ENCODE measurements at regions not wholly inside any gene's neighbourhood (a gene's known extent, or its start where the extent isn't known, plus 50 kb on each side); places are given as distances from the start of the nearest gene placed in this dataset.

DNA sequence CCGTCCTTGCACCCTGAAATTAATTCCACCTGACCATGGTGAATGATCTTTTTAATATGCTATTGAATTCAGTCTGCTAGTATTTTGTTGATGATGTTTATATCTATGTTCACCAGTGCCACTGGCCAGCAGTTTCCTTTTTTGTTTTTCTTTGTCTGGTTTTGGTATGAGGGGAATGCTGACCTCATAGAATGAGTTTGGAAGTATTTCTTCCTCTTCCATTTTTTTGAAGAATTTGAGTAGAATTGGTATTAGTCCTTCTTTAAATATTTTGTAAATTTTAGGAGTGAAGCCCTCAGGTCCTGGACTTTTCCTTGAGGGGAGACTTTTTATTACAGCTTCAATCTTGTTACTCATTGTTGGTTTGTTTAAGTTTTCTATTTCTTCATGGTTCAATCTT lies 231.6 kb downstream of the MRPL39 start:
- no peak for DNase-seq (ENCODE audit: low read depth)

DNA sequence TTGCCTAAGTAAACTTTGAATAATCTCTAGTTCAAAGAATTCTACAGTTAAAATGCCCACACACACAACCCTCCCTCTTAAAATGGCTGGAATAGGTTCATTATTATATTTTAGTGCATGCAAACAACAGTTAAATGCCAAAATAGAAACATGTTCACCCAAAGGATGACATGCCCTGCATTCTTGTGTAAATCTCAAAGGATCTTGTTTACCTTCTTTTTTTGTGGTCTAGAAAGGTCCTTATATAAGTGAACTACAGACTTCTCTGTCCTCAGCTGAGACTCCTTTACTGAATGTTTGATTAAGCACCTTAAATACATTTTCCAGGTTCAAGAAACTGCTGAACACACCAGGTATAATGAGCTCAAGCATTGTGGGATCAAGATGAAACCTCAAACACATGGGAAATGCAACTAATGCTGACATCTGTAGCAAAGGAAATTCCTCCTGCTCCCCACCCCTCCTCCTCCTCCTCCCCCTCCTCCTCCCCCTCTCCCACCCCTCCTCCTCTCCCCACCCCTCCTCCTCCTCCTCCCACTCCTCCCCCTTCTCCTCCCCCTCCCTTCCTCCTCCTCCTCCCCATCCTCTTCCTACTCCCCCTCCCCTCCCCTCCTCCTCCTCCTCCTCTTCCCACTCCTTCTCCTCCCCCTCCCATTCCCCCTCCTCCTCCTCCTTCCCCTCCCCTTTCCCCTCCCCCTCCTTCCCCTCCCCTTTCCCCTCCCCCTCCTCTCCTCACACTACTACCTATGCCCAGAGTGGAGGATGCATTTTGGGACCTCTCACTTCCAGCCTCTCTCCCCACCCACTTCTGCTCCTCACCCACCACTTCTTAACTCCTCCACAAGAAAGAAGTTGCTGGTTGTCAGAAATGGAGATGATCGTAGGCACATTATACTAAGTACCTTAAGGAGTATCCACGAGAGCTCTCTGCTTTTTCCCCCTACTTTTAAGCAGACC lies 233.9 kb downstream of the MRPL39 start:
- DNase-seq (ENCODE audit: low read depth): no peak

DNA sequence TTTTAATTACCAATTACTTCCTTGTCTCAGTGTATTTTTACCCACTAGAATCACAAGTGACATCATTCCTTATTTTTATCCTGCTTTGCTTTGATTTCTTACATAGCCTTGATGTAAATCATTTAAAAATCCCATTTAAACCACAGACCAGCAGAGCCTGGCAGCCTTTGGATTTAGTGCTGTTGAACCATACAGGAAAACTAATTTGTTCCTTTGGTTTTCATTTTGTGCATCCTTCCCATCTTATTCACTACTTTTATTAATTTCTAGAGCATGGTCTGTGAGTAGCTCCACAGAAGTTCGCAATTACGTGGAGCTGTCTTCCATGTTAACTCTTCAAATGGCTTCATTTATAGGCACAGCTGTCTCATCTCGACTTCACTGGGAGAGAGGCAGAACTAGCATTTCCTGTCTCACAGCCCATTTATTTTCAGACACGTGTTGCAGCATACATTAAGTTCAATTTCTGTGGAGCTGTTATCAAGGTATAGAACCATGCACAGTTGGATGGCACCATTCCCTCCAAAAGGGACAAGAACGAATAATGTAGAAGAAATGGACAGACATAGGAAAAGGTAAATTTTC lies 235.3 kb downstream of the MRPL39 start:
- DNase-seq (ENCODE audit: low read depth): no peak

DNA sequence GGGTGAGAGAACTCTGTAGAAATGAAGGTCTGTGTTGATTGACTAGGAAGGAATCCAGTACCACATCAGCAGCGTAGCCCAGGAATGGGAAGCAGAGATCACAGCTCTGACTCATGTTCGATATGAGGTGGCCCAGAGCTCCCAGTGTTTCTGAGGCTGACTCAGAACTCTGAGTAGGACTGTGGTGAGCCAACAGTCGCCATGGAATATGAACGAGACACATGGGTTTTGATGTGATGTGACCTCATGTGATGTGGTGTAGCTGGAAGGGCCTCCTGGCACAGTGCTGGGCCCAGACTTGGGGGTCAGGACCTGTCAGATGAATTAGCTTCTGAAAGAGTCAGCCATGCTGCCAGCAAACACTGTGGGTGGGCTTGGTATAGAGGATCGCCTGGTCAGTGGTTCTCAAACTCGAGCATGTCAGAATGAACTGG lies 237.0 kb downstream of the MRPL39 start:
- no peak for DNase-seq (ENCODE audit: low read depth)

DNA sequence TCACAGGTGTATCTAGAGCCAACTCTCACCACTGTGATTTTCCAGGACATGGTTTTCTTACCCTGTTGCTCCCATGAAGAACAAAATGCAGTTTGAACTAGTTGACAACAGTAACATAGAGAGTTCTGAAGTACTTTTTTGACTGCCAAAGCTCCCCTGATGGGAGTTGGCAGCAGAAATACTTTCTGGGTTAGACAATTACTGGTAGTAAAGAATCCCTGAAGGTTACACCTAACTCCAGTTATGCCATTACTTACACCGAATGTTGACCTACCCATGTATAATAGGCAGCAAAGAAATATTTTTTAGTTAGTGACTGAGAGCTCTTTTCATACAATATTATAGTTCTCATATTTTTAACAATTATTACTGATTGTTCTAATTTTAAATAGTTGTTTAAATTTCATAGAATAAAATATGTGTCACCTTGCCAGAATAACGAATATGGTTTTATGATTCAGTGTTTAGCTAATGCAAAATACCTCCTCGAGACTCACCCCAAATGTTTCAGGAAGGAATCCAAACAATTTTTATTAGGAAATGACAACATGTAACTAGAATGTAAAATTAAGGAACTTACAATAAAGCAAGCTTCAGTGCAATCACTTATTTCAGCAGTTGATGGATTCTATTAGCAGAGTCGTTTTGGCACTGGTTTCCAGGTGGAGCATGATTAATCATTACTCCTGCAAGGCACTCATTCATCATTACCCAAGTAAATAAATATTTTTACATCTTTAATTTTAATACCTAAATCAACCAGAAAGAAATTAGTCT lies 237.6 kb downstream of the MRPL39 start:
- DNase-seq (ENCODE audit: low read depth): no peak

DNA sequence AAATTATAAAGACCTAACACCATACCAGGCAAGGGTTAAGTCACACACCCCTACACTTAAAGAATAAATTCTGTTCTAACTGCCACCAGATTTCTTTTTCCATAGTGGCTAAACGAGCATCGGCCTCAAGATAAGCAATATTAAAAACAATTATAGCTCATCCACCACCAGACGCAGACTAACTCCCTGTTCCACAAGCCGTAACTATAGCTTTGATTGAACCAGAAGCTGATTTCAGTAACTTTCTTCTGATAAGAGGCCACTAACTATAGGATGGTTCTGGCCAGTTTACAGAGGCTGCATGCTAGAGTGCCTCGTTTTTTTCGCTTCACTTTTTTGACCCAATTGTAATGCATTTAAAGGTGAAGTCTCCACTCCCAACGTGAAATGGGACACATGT lies 238.8 kb downstream of the MRPL39 start:
- no peak for DNase-seq (ENCODE audit: low read depth)

DNA sequence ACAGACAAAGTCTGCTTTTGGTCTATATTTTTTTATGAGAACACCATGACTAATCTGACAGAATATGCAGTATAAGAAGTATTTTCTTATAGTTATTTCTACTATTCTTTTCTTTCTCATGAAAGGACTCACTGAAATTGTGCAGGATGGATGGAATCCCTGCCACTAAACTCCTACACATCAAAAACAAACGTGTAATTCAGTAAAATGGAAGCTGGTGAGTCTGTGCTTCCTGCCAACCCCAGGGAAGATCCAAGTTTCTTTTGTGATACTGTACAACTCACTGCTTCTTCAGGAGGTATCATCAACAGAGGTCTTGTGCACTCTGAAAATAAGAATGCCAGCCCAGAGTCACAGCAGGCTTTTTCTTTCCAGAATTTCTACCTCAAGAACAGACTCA lies 241.2 kb downstream of the MRPL39 start:
- DNase-seq (ENCODE audit: low read depth): no peak

DNA sequence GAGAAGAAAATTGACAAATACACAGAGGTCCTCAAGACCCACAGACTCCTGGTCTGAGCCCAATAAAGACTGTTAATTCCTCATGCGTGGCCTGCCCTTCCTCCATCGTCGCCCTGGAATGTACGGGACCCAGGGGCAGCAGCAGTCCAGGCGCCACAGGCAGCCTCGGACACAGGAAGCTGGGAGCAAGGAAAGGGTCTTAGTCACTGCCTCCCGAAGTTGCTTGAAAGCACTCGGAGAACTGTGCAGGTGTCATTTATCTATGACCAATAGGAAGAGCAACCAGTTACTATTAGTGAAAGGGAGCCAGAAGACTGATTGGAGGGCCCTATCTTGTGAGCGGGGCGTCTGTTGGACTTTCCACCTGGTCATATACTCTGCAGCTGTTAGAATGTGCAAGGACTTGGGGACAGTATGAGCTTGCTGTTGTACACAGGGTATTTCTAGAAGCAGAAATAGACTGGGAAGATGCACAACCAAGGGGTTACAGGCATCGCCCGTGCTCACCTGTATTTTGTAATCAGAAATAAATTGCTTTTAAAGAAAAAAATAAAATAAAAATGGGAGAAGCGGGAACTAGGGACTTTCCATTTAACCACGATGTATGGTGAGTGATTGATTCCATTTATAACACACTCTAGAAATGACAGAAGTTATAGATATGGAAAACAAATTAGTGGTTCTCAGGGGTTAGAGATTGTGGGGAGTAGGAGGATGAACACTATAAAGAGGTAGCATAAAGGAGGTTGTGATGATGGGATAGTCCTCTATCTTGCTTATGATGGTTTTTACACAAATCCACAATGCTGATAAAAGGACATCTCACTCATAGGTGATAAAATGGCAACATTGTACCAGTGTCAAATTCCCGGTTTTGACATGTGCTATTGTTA lies 244.7 kb downstream of the MRPL39 start:
- DNase-seq (ENCODE audit: low read depth): no peak

DNA sequence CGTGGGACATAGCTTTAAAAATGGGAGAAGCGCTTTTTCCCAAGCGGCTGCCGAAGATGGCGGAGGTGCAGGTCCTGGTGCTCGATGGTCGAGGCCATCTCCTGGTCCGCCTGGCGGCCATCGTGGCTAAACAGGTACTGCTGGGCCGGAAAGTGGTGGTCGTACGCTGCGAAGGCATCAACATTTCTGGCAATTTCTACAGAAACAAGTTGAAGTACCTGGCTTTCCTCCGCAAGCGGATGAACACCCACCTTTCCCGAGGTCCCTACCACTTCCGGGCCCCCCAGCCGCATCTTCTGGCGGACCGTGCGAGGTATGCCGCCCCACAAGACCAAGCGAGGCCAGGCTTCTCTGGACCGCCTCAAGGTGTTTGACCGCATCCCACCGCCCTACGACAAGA lies 245.5 kb downstream of the MRPL39 start:
- no peak for DNase-seq (ENCODE audit: low read depth)

DNA sequence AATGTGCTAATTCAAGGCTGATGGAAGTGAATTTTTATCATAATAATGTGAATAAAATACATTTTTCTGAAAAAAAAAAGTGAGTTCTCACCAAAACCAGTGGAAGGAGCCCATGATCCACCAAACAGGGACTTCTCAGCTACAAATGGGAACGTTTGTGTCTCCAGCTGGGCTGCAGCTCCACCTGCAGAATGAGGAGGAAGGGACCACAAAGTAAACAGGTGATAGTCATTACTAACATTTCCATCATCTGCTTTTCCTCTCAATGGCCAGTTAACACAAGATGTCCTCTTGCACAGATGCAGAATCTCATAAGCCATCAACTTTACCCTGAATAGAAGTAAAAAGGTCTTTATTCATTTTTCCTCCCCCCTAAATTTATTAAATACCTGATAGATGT lies 246.2 kb downstream of the MRPL39 start:
- no peak for DNase-seq (ENCODE audit: low read depth)

DNA sequence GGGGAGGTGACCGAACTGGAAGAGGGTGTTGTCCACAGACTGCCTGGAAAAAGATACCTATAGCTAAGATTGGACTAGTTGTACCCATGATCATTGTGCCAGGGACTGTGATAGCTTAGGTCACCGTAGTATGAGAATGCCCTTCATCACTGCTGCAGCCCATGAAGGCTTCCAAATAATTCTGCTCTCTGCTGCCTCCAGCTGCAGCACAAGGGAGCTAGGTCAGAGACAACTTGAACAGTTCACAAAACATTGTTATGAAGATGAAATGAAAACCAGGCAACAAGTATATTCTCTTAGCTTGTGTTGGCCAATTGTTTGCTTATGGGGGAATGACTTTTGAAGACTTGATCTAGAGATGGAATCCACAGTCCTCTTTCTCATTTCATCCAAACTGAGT lies 246.7 kb downstream of the MRPL39 start:
- DNase-seq (ENCODE audit: low read depth): no peak

DNA sequence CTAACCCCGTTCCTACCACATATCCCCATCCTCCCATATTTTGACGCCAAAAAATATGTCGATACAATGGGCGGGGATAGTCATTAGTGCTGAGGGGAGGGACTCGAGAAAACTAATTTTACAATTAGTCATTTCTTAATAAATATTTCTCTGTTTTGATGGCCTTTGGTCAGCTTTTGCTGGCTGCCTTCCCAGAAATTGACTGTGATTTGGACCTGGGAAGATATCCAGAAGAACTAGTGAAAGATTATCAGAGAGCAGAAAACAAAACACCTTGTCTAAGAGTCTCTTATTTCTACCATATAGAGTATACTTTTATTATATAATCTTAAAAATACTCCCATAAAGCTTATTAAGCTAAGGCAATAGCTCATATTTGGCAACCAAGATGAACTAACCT lies 247.6 kb downstream of the MRPL39 start:
- no peak for DNase-seq (ENCODE audit: low read depth)

DNA sequence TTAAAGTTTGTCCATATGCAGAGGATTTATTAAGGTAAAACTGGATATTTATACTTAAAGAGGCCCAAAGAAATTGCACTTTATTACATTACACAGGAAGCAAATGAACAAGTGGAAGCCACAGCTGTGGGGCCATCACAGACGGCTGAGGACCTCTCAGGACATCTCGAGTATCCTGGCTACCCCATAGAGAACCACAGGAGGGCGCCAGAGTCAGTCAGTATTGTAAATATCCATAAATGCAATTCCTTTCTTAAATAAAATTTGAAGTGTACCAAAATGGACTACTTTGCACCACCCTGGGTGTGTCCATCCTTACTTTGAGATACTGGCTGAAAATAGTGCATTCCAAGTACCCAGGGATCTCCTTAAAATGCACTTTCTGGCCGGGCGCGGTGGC lies 257.2 kb downstream of the MRPL39 start:
- DNase-seq (ENCODE audit: low read depth): no peak

DNA sequence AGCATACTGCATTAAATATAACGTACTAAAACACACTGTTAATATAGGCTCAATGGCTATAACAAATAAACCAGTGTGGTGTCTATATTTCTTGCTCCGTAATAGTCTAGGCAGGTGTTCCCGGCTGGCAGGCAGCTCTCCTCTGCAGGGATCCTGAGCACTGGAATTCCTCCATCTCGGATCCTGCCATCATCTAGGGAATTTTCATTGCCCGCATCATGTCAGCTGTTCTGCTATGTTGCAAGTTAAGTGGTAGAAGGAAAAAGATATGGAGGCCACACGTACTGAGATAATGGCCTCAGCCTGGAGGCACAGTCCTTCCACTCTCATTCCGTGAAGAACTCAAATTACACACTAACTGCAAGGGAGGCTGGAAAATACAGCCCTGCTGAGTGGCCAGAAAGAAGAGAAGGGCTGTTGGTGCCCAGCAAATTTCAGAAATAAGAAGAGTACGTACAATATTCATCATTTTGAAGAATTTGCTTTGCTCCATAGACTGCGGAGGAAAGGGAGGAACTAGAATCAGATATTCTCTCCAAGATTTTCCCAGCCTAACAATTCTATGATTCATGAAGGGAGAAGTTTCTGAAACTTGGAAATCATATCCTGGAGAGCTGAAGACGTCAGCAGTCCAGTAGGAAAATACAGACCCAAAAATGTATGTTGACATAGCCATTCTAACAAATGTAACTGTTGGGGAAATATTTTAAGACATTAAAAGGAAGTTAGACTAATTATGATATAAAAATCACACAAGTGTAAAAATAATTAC lies 263.3 kb downstream of the MRPL39 start:
- DNase-seq (ENCODE audit: low read depth): no peak

DNA sequence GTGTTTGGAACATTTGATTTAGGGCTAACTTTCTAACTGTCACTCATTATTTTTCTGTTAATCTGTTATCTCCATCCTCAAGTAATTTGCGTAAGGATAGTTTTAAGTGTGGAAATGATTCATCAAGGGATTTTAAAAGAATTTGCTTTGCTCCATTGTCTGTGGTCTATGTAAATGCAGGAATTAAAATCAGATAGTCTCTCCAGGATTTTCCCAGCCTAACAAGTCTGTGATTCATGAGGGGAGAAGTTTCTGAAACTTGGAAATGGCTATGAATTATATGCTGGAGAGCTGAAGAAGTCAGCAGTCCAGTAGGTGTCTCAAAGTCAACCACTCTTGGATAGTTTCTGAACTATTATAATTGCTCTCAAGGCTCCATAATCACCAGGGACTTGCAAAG lies 264.5 kb downstream of the MRPL39 start:
- no peak for DNase-seq (ENCODE audit: low read depth)

DNA sequence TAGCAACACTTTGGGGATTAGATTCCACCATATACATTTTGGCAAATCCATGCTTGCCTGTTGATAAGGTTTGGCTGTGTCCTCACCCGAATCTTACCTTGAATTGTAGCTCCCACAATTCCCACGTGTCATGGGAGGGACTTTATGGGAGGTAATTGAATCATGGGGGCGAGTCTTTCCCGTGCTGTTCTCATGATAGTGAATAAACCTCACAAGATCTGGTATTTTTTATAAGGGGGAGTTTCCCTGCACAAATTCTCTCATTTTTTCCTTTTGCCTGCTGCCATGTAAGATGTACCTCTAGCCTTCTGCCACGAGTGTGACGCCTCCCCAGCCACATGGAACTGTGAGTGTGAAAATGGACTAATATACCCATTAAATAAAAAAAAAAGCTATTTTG lies 265.3 kb downstream of the MRPL39 start:
- DNase-seq (ENCODE audit: low read depth): no peak

DNA sequence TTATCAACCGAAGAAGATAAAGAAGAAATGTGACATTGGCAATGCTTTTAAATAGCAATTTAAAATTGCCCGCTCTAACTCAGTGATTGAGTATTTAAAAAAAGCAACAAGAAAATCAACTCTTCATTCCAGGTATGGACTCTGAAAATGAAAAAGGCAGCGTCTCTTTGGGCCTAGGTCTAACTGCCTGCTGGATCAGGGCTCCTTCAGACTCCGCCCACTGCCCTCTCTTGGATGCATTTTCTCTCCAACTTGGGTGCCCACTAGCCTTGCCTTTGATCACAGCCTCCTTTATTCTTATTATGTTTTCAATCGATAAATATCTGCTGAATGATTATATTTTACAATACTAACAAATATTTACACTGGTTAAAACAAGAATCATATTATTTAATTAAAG lies 268.9 kb downstream of the MRPL39 start:
- DNase-seq (ENCODE audit: low read depth): no peak

DNA sequence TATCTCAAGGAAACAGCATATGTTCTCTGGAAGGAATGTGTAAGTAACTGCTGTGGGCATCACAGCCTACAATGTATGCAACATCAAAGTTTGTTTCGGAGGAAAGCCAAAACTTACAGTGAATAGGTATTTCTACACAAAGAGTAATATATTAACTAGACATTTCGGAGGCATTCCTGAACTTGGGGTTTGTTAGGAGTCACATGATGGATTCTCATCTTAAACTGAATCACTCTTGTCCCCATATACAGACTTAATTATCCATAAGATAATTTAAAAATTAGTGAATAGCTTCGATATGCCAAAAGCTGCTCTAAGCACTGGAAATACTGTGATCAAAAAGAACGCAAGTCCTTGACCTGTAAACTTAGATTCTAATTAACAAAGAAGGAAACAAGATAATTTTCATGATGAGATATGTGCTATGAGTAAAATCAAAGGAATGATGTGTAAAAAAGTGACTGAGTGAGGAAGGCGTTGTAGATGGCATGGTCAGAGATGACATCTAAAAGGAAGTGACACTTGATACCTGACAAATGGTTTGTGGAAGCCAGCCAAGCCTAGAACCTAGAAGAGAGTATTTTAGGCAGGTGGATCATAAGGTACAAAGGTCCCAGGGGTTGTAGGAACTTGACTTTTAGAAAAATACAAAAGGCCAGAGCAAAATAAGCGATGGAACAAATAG lies 273.1 kb downstream of the MRPL39 start:
- no peak for DNase-seq (ENCODE audit: low read depth)

DNA sequence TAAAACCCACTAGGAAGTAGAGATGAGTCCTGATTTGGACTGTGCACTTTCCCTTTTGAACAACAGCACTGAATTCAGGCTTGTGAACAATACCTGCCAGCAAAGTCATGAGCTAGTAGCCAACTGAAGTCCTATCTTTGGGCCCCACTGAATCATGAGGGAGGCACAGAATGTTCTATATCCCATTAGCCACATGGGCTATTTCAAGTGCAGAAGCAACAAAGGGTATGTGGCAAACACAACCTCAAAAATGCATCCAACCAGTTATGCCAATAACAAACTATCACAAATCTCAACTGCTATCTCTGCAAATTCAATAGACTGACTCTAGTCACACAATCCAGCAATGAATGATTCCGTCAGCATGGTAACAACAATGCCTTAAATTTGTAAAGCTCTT lies 276.0 kb downstream of the MRPL39 start:
- DNase-seq (ENCODE audit: low read depth): no peak

DNA sequence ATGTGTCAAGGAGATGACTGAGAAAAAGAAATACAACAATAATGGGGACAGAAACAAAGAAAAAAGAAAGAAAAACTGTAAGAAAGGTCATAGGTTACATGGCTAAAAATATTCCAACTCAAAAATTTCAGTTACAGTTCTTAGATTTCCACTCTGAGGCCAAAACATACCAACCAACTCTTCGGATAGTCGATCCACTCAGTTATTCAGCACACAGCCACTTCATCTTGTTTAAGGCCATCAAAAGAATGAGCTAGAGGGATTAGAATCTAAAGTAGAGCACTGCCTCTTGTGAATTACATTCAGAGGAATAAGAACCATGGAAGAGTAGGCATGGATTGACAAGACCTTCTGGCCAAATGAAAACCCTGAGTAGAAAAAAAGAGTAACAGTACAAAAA lies 277.0 kb downstream of the MRPL39 start:
- no peak for DNase-seq (ENCODE audit: low read depth)
